ENCODE measurements at regions not wholly inside any gene's neighbourhood (a gene's known extent, or its start where the extent isn't known, plus 50 kb on each side); places are given as distances from the start of the nearest gene placed in this dataset.
"Not testable (repeated sequence)": the region's sequence is repeated elsewhere in the genome, so short reads cannot be mapped to it uniquely, and the experiment has no call there.

- Mint-ChIP-seq H3K9me3 (ENCODE audit: unreplicated experiment) (no peaks in the 10 kb centered on the region), H3K4me3 (ENCODE audit: unreplicated experiment) (no peak overlapping the region), H3K36me3 (ENCODE audit: insufficient read depth, unreplicated experiment) (no peaks in the 10 kb centered on the region), H3K27me3 (ENCODE audit: insufficient read depth, unreplicated experiment) (no peaks in the 10 kb centered on the region), H3K27ac (ENCODE audit: low read depth, unreplicated experiment) (no peak overlapping the region), H3K4me1 (ENCODE audit: insufficient read depth, unreplicated experiment) (no peaks in the 10 kb centered on the region)
- BruUV-seq (replicated peaks): no TSS peak
- intact Hi-C loops (cut with micrococcal nuclease): no loop called here
- CTCF ChIA-PET: no interaction called here
- TF ChIP-seq CTCF (IDR thresholded peaks at IDR 0.05; ENCODE audit: unreplicated experiment): no peak
- POLR2A ChIA-PET: no interaction called here
- DNase-seq (ENCODE audit: unreplicated experiment): no peak
These were observed 86.9 kb upstream of the SPANXN4 start for GRCh38 chrX:142938793-142939192.

- BruUV-seq (replicated peaks); H3K4me1 Mint-ChIP-seq (ENCODE audit: insufficient read depth, unreplicated experiment); H3K27ac Mint-ChIP-seq (ENCODE audit: low read depth, unreplicated experiment); H3K36me3 Mint-ChIP-seq (ENCODE audit: insufficient read depth, unreplicated experiment); DNase-seq (ENCODE audit: unreplicated experiment); intact Hi-C loops (cut with micrococcal nuclease); CTCF ChIA-PET; H3K9me3 Mint-ChIP-seq (ENCODE audit: unreplicated experiment); H3K27me3 Mint-ChIP-seq (ENCODE audit: insufficient read depth, unreplicated experiment); H3K4me3 Mint-ChIP-seq (ENCODE audit: unreplicated experiment): not testable (repeated sequence)
- POLR2A ChIA-PET: interaction anchor here (0.7 kb wide), 1 partner anchor 691 kb away, joined by 3 read pairs; no protein-coding TSS in a partner anchor
These were observed 53.5 kb upstream of the SPANXN4 start for GRCh38 chrX:142972147-142972809.
